ENCODE measurements at regions not wholly inside any gene's neighbourhood (a gene's known extent, or its start where the extent isn't known, plus 50 kb on each side); places are given as distances from the start of the nearest gene placed in this dataset.

DNA sequence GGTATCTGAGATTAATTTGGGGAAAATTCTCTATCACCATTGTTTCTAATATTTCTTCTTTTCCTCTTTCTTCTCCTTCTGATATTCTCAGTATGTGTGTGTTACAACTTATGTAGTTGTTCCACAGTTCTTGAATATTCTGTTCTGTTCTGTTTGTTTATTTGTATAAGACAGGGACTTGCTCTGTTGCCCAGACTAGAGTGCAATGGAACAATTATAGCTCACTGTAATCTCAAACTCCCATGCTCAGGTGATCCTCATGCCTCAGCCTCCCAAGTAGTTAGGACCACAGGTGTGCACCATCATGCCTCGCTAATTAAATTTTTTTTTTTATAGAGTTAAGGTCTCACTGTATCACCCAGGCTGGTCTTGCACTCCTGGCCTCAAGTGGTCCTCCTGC is 145.8 kb upstream of the TUT7 start:
- TF ChIP-seq, protein P1, sequence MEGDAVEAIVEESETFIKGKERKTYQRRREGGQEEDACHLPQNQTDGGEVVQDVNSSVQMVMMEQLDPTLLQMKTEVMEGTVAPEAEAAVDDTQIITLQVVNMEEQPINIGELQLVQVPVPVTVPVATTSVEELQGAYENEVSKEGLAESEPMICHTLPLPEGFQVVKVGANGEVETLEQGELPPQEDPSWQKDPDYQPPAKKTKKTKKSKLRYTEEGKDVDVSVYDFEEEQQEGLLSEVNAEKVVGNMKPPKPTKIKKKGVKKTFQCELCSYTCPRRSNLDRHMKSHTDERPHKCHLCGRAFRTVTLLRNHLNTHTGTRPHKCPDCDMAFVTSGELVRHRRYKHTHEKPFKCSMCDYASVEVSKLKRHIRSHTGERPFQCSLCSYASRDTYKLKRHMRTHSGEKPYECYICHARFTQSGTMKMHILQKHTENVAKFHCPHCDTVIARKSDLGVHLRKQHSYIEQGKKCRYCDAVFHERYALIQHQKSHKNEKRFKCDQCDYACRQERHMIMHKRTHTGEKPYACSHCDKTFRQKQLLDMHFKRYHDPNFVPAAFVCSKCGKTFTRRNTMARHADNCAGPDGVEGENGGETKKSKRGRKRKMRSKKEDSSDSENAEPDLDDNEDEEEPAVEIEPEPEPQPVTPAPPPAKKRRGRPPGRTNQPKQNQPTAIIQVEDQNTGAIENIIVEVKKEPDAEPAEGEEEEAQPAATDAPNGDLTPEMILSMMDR (IDR thresholded peaks at IDR 0.05; ENCODE audit: low read length) = no peak
- TF ChIP-seq EZH2 (IDR thresholded peaks at IDR 0.05; ENCODE audit: borderline replicate concordance, low read length) = no peak

Data from OCI-LY1 (cell line).